ENCODE measurements at regions not wholly inside any gene's neighbourhood (a gene's known extent, or its start where the extent isn't known, plus 50 kb on each side); places are given as distances from the start of the nearest gene placed in this dataset.

GRCh38 chr4:10929818-10930217, 245.2 kb upstream of the CLNK start:
- TF ChIP-seq CTCF (IDR thresholded peaks at IDR 0.05) (no peak), POLR2A (IDR thresholded peaks at IDR 0.05) (no peak)

Data from adrenal gland (tissue), 5 donors.